Stimulated activated CD4-positive, alpha-beta T cell treated with anti-CD3 and anti-CD28 coated beads, Interleukin-12 subunit alpha, Interleukin-12 subunit beta, amount 100 ng/mL, for 24 hours (primary cell): ENCODE measurements at regions not wholly inside any gene's neighbourhood (a gene's known extent, or its start where the extent isn't known, plus 50 kb on each side); places are given as distances from the start of the nearest gene placed in this dataset.

Experiments
- DNase-seq, 2 experiments: peaks; one replicate each; pipeline ENCODE4 v3.0.0-alpha.2; 2020; ENCODE audit warnings: low read depth in 2 of 2

DNA sequence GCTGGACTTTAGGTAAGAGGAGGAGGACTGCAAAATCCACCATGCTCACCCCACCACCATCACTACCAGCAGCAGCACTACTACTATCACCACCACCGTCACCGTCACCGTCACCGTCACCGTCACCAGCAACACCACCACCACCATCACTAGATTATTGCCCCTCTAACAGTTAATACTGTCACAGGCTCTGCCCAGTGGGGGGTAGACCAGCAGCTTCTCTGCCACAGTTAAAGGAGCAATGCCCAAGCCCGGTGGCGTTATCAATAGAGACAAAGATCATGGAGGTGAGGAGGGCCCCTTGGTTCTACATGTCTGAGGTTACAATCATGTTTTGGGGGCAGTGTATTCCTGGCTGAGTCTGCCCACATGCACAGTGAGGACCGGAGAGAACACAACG lies 184.4 kb upstream of the DYNLRB2 start:
- no peak for DNase-seq

DNA sequence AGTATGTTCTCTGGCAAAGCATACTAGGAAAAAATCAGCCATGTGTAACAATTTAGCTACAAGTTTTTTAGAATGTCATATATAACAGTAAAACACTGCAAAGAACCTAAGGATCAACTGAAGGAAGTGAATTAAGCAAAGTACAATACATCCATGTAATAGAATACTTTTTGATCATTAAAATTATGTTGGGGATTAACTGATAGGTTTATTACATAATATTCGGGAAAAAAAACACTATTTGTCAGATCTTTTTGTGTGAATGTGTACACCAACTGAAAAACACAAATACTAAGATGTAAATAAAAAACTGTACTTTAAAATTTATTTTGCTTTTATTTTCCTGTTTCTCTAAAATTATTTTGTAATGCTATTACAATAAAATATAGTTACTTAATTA lies 185.5 kb upstream of the DYNLRB2 start:
- DNase-seq: no peak

DNA sequence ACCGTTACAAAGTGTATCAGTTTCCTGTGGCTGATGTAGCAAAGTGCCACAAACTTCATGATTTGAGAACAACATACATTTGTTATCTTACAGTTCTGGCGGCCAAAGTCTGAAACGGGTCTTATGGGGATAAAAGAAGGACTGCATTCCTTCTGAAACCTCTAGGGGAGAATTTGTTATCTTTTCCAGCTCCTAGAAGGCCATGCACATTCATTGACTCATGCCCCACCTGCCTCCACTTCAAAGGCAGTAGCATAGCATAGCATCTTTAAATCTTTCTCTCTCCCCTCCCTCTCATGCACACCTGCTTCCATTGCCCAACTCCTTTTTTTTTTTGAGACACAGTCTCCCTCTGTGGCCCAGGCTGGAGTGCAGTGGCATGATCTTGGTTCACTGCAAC lies 190.7 kb upstream of the DYNLRB2 start:
- no peak for DNase-seq

DNA sequence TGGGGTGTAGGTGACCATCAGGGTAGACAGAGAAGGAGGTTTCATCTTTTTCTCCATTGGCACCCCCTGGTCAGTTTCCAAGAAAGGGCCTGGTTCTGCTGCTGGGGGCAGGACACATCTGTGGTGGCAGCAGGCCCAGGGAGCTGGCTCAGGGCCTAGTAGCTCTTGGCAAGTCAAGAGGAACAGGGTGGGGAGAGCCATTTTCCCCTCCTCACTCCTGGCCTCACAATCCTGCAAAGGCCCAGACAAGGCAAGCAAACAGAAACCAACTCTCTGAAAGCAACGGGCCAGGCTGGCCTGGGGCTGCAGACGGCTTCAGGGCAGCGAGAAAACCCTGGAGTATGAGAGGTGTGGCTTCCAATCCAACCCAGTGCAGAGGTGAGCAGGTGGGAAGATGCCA lies 192.9 kb upstream of the DYNLRB2 start:
- DNase-seq: no peak

DNA sequence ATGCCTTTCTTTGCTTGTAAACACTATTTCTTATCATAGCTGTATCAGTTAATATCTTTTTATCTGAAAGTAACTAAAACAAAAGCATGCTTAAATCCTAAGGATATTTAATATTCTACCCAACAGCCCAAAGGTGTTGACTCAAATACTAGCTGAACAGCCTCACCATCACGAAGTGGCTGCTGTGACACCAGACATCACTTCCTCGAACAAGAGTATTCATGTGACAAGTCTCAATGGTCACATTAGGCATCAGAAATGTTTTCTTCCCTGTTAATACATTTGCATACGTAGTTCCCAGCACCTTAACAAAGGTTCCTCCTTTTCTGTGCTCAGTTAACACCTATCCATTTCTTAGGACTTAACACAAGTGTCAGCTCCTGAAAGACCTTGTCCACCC lies 193.8 kb upstream of the DYNLRB2 start:
- no peak for DNase-seq

DNA sequence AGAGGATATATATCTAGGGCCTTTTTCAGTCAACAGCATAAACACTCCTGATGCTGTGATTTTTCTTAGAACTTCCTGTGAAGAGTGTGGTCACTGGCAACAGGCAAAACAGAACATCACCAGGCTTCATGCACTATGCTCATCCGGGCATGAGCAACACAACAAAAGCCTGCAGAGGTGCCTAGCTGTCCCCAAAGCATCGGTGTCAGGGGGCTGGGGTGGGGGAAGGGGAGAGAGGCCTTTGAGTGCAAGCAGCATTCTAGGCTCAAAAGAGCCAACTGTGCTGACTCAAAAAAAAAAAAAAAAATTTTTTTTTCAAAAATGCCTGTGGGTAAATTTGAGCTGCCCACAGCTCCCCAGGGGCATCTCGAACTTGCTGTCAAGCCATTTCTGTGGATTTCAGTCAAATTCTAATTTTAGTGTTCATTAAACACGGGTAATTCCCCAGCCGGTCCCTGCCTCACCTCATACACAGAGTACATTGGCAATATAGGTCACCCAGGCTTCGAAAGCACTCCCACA lies 194.6 kb upstream of the DYNLRB2 start:
- DNase-seq: no peak

DNA sequence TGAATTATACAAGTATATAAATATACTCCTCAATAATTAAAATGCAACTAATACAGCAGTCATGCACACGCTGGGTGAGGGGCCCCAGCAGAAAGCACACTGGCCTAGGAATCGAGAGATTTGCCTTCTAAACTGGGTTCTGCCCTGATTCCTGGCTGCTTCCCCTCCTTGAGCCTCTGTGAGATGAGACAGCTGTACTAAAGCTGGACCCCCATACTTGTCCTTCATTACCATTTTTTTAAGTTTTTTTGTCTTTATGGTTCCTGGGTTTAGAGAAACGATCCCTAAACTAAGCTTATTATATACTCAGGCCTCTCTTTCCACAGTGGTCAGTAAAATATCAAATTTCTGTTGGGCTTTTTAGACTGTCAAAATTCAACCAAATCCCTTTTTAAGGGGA lies 195.1 kb upstream of the DYNLRB2 start:
- no peak for DNase-seq

DNA sequence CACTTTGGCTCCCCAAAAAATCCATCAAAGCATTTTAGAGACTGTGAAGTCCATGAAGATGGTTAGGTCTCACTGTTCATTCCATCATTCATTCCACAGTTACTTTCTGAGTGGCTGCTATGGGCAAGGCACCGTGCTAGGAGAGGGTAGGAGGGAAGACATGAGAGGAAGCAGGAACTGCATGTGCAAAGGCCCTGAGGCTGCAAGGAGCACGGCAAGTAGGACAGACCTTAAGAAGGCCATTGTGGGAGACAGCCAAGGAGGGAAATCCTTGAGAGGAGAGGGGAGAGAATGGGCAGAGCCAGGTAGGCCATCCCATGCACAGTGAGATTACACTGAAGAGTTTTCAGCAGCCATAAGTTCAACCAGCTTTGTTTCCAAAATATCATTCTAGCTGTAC lies 196.2 kb upstream of the DYNLRB2 start:
- DNase-seq: no peak

DNA sequence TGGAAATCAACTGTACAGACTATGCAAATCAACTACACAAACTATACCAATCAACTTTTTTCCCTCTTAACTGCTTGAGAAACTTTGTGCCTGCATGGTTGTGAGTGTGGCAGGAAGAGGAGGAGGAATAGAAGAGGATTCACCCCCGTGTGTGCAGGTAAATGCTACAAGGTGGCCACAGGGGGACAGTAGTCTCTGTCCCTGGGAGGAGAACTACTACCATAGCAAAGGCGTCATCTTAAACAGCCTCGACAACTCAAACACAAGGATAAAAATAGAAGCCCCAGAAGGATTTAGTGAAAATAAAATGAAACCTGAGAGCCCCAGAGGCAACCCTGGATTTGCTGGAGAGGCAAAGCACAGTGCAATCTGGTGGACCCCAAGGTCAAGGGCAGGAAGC lies 199.5 kb upstream of the DYNLRB2 start:
- no peak for DNase-seq

DNA sequence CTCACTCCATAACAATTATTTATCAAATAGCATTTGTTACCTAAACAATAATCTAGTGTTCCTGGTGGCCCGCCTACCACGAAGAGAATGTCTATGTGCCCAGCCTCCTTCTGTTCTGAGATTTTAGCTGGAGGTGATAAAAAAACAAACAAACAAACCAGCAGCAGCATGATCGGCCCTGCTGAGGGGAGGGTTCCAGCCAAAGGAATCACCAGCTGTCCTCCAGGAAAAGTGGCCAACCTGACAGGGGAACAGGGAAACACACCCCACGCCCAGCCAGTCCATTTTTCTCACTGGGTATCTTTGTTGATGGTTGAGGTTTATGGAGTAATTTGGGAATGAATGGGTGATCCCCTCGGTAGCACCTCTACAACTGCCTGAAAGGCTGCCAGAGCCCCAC lies 203.0 kb upstream of the DYNLRB2 start:
- DNase-seq: no peak

DNA sequence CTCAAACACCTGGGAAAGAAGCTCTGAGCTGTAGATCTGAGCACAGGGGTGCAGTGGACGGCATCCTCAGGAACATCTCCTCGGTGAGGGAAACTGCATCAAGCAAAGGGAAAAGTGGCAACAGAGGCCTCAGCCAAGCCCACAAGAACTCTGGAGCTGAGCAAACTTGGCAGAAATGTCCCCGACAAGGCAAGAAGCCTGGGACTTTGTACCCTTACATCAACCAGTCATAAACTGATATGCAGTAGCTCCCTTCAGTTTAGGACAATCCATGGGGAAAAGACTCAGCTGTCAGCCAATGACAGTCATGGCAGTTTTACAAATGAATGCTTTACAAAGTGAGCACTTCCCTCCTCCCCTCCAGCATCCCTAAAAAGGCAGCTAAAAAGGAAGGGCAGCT lies 210.0 kb upstream of the DYNLRB2 start:
- no peak for DNase-seq

DNA sequence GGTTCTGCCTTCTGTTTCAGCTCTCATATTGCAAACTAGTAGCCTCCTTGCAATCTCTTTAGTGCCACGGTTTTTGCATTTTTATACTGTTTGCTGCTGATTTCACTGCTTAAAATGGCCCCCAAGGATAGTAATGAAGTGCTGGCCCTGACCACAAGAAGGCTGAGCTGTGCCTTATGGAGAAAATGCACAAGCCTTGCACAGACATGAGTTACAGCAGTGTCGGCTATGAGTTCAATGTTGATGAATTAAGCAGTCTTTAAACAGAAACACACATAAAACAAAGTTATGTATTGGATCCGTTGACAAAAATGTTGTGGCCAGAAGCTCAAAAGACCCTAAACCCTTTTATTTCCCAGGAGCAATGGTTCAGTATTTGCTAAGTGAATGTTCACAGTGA lies 210.6 kb upstream of the DYNLRB2 start:
- no peak for DNase-seq

DNA sequence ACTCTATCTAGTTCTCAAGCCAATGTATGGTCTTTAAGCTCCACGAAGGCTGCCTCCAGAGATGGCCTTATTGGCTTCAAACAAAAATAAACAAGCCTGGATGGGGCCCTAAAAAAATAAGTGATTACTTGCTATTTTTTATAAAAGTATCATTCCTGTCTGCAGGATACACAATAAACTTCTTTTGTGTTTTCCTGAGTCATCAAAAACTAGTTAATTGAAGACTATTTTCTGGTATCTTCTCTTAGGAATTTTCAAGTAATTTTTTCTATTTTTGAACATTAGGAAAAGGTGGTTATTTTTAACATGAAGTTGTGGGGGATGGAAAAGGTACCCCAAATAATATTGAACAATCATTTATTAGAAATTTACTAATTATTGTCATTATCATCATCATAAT lies 213.1 kb upstream of the DYNLRB2 start:
- DNase-seq: no peak

DNA sequence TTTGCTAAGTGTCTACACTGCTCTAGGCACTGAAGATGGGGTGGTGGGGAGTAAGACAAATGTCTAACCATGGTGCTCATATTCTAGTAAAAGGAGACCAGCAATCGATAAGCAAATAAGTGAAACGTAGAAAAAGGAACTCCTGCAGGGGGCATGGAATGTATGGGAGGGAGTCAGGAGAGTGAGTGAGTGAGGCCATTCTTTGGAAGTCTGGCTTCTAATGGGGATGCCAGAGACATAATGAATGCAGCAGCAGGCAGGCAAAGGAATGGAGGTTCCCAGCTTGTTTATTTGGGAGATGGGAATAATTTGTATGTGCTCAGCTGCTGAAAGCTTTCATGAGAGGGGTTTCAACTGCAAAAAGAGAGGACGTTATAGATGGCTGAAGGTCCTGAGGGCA lies 216.4 kb upstream of the DYNLRB2 start:
- no peak for DNase-seq

DNA sequence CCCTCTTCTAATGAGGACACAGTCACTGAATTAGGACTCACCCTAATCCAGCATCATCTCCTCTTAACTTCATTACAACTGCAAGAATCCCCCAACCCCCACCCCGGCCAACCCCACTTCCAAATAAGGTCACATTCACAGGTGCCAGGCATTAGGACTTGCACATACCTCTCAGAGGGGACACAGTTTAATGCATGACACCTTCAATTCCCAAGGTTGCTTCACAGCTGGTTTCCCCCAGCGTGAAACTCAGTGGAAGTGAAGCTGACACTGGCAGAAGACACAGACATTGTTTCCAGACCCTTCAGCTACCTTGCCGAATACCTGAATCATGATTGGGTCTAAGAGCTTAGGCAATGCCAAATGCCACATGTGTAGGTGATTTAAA lies 217.0 kb upstream of the DYNLRB2 start:
- no peak for DNase-seq

DNA sequence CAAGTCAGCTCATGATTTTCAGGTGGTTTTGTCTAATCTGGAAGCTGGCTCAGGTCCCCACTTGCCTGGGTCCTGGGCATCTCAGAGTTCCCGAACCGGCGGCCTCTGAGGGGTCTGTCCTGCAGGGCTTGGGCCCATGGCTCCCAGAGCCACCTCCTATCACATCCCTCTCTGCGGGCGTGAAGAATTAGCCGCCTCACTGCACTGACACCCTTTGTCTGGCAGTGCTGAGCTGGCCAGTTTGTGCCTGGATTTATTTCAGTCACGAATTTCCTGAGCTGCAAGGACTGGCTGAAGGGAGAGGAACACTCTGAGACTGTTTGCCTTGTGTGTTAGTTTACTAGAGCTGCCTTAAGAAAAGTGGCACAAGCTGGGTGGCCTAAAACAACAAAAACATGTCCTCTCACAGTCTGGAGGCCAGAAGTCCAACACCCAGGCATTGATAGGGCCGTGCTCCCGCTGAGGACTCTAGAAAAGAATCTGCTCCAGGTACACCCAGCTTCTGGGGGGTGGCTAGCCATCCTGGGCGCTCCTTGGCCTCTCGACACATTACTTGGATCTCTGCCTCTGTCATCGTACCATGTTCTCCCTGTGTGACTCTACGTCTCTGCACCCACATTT lies 217.5 kb upstream of the DYNLRB2 start:
- no peak for DNase-seq

DNA sequence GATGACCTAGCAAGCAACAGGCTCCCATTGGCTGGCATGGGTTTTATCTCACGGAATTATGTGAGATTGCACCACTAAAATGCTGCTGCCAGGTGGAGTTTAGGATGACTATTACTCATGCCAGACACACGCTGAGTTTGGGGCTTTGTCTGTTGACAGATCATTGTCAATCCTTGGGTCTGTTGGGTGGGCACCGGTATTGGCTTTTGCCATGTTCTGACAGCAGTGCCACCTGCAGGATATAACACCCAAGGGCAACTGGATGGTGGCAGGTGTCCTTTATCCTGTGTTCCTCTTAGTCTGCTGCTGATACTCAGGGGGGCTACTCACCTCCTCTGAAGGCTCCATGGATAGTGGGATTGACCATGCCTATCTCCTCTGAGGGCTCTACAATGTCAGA lies 221.6 kb upstream of the DYNLRB2 start:
- DNase-seq: no peak

DNA sequence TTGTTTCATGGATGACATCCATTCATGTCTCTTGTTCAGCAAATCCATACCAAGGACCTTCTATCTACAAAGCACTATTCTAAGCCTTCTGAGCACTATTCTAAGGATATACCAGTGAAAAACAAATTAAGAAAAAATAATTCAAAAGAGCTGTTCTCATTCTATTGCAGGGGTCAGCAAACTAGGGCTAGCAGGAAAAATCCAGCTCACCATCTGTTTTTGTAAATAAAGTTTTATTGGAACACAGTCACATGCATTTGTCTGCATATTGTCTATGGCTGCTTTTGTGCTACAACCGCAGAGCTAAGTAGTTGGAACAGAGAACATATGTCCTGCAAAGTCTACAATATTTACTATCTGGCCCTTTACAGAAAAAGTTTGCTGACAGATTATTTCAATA lies 222.7 kb upstream of the DYNLRB2 start:
- DNase-seq: no peak

DNA sequence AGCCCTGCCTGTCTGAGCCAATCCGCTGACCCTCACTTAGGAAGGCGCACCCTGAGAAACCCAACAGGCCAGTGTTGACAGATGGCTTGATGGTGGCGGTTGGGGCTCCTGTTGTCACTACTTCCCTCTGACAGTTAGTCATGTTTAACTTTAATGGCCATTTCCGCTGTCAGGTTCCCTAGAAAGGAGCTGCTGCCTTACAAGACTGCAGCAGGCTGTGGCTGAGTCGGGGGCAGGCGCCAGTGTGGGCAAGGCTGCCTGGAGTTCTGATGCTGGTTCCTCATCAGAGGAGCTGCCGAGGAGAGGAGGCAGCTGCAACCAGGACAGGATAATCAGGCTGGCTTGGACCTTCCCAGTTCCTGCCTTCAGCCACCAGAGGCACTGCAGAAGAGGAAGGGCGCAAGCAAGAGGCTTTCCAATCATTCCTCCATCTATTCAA lies 223.2 kb upstream of the DYNLRB2 start:
- DNase-seq: no peak

DNA sequence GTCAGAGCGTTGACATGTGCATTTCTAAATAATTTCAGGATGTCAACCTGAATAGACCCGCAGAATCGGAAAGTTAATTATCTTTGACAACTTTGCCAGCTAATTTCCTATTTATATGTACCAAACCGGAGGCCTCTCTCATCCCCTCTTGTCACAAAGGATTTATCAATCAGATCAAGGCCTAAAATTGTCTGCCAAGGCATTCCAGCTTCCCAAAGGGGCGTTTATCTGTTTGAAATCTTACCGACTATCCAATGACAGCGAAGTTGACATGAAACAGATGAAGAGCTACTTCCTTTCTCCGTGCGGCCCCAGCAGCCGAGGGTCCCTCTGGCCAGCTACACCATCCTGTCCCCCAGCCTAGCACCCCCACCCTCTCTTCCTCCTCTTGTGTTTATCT lies 223.7 kb upstream of the DYNLRB2 start:
- DNase-seq: no peak

DNA sequence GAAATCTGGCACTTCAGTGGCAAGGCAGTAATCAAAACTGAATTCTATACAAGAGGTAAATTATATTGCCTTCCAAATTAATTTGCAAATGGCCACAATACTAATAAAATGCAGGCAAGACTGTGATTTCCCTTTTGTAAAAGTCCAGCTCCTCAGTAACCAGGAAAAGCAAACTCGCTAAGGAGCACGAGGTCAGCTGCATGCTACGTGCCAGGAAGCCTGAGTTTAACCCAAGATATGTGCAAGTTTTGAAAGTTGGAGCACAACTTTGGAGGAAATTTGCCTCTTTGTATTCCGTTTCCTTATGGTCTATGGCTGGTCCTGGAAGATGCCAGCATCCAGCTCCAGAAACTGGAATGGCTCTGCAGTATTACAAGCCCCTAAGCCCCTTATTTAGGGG lies 226.8 kb upstream of the DYNLRB2 start:
- no peak for DNase-seq

DNA sequence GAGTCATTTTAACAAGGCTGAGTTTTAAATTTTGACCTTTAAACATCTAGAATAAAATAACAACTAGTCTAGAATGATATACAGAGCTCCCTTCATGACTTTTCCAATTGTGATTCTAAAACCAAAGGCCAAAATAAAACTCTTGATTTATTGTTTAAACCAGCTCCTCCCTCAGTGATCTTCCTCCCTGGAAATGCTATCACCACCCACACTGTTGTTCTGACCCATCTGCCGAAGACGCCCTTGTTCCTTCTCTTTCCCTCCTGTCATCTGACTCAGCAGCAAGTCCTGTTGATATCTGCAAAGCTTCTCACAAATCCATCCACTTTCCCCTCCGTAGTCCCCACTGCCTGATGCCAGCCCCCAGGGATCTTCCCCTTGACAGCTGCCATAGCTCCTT lies 231.6 kb upstream of the DYNLRB2 start:
- DNase-seq: no peak

DNA sequence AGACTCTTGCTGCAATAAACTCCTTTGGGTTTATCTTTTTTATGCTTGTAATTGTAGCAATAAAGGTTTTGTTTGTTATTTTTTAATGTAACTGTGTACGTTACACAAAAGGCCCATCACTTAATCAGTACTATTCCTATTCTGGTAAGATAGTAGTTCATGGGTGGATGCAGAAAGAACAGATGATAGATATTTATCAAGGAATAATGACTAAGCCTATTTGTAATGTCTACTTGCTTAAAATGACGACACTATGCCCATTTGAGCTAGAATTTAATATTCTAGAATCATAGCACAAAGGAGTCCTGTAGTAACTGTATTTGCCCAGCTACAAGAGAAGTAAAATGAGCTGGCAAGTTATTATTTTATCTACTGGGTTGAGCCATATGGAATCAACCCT lies 235.4 kb upstream of the DYNLRB2 start:
- DNase-seq: no peak

DNA sequence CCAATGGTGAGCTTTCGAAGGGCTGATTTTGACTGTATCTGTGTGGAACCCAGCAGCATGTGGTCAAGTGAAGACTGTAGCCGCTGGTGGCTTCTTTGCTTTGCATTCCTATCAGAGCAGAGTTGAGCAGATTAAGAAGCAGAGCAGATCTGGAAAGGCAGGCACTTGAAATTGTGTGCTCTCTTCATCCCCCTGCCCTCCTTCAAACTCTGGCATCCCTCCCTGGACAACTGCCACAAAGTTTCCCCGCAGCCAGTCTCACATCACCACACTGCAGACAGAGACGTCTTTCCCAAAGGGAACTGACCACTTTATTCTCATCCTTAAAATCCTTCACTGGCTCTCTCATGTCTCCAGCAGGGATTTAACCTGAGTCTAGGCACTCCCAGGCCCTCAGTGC lies 237.1 kb upstream of the DYNLRB2 start:
- no peak for DNase-seq
